ENCODE measurements at regions not wholly inside any gene's neighbourhood (a gene's known extent, or its start where the extent isn't known, plus 50 kb on each side); places are given as distances from the start of the nearest gene placed in this dataset.

DNA sequence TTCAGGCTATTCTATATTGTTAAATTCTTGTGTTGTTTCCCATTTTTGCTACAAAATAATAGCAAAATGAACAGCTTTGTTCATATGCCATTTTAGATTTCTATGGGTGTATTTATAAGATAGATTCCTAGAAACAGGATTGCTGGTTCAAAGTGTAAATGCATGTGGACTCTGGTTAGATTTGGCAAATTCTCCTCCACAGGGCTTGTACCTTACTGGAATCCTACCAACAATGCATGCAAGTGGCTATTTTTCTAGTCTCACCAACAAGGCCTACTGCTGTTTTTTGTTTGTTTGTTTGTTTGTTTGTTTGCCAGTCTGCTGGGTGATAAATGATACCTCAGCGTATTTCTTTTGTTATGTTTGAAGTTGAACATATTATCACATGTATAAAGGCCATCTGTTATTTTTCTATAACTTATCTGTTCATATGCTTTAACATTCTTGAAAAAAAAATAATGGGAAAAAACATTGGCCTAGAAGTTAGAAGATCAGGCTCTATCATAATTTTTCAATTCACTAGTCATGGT, 87.1 kb upstream of the AHR start:
- TF ChIP-seq CTCF (IDR thresholded peaks at IDR 0.05): no peak
- no peak for TF ChIP-seq POLR2AphosphoS5 (IDR thresholded peaks at IDR 0.05)

Data from breast epithelium (tissue), 3 donors.